Endothelial cell of umbilical vein (primary cell): ENCODE measurements at regions not wholly inside any gene's neighbourhood (a gene's known extent, or its start where the extent isn't known, plus 50 kb on each side); places are given as distances from the start of the nearest gene placed in this dataset.

Source experiments
- BruUV-seq: library from RNA; stranded (reverse); fragments of 400-500 nt; replicated peaks from 2 replicates; lab custom pipeline; 2021; lab: Mats Ljungman, UMichigan
- CTCF ChIA-PET: fragments of 300-600, 350-600 bp; sonication (Branson Sonifier 250); formaldehyde crosslinking; loops from one replicate; lab custom pipeline; 2021; ENCODE audit warnings: antibody characterized with exemption, inconsistent platforms; lab: Charles Lee
- POLR2A ChIA-PET: fragments of 300-600, 350-600 bp; sonication (Branson Sonifier 250); formaldehyde crosslinking; loops from one replicate; lab custom pipeline; 2021; ENCODE audit warnings: antibody characterized with exemption, inconsistent platforms; lab: Charles Lee
- DNase-seq: peaks from one replicate; pipeline ENCODE4 v3.0.0-alpha.2; 2011; ENCODE audit warnings: low read depth, low spot score
- FAIRE-seq: peaks from 2 replicates; lab custom pipeline; 2011; peaks lifted over from hg19 to GRCh38; lab: Jason Lieb, UNC
- H2AFZ ChIP-seq: 2 replicates; pipeline ENCODE4 v1.6.0; 2012; ENCODE audit warnings: low read depth, low read length, control low read depth, inconsistent platforms
- H3K27ac ChIP-seq: 2 replicates; pipeline ENCODE4 v1.5.1; 2011; ENCODE audit warnings: low read depth, mild to moderate bottlenecking, control low read depth, low read length, moderate library complexity; ENCODE audit not compliant: insufficient read depth
- H3K27me3 ChIP-seq, 2 experiments: 2 replicates each; pipeline versions ENCODE4 v1.6.0 to v1.6.1; 2011; ENCODE audit warnings: low read length in 2 of 2, mixed read lengths in 1 of 2; ENCODE audit not compliant: control insufficient read depth in 2 of 2, insufficient read depth in 2 of 2
- H3K36me3 ChIP-seq, 2 experiments: 2 replicates in 1 of 2; 3 replicates in 1 of 2; pipeline ENCODE4 v1.5.1; 2011; ENCODE audit warnings: low read length in 2 of 2, mild to moderate bottlenecking in 1 of 2, moderate library complexity in 1 of 2; ENCODE audit not compliant: control insufficient read depth in 2 of 2, insufficient read depth in 2 of 2; ENCODE audit errors: extremely low read depth in 1 of 2
- H3K4me1 ChIP-seq: 3 replicates; pipeline ENCODE4 v1.5.1; 2011; ENCODE audit warnings: mild to moderate bottlenecking, low read length; ENCODE audit not compliant: control insufficient read depth, insufficient read depth; ENCODE audit errors: extremely low read depth
- H3K4me2 ChIP-seq: 2 replicates; pipeline ENCODE4 v1.6.1; 2011; ENCODE audit warnings: low read length, control low read depth, mixed read lengths; ENCODE audit not compliant: insufficient read depth
- H3K4me3 ChIP-seq, 3 experiments: fragments of 200-600 bp in 1 of 3; sonication (generic), shearing (Covaris generic) in 1 of 3; replicated peaks in 1 of 3; 2 replicates each; pipeline ENCODE4 v1.5.1; 2011 to 2016; ENCODE audit warnings: control low read depth in 3 of 3, low read length in 3 of 3, mild to moderate bottlenecking in 2 of 3, inconsistent platforms in 1 of 3, low read depth in 1 of 3, moderate library complexity in 1 of 3; ENCODE audit not compliant: insufficient read depth in 1 of 3
- H3K79me2 ChIP-seq: 2 replicates; pipeline ENCODE4 v1.6.0; 2012; ENCODE audit warnings: low read length, inconsistent platforms; ENCODE audit not compliant: control insufficient read depth, insufficient read depth
- H3K9ac ChIP-seq: replicated peaks from 2 replicates; pipeline ENCODE3; 2011; ENCODE audit warnings: low read length, control low read depth; ENCODE audit not compliant: insufficient read depth; ENCODE audit errors: extremely low read depth
- H3K9me1 ChIP-seq: replicated peaks from 3 replicates; pipeline ENCODE4 v1.6.0; 2011; ENCODE audit warnings: mild to moderate bottlenecking, low read length; ENCODE audit not compliant: control insufficient read depth, insufficient read depth; ENCODE audit errors: extremely low read depth
- H3K9me3 ChIP-seq: replicated peaks from 2 replicates; pipeline ENCODE4 v1.5.1; 2012; ENCODE audit warnings: low read length, inconsistent platforms; ENCODE audit not compliant: control insufficient read depth, insufficient read depth
- H4K20me1 ChIP-seq: replicated peaks from 2 replicates; pipeline ENCODE3; 2011; ENCODE audit warnings: mild to moderate bottlenecking, low read length; ENCODE audit not compliant: control insufficient read depth, insufficient read depth; ENCODE audit errors: extremely low read depth
- CTCF ChIP-seq, 2 donors: IDR thresholded peaks; 1 replicate in 1 of 2; 2 replicates in 1 of 2; pipeline ENCODE4 v1.5.1; 2011; ENCODE audit warnings: low read length in 2 of 2, mild to moderate bottlenecking in 2 of 2, moderate library complexity in 2 of 2, control low read depth in 1 of 2, inconsistent platforms in 1 of 2, low read depth in 1 of 2; ENCODE audit not compliant: insufficient read depth in 1 of 2; ENCODE audit errors: extremely low read depth in 1 of 2
- EZH2 ChIP-seq: IDR thresholded peaks from 2 replicates; pipeline ENCODE4 v1.6.1; 2012; ENCODE audit warnings: borderline replicate concordance, low read depth, mild to moderate bottlenecking, moderate library complexity, low read length, inconsistent platforms; ENCODE audit not compliant: severe bottlenecking
- FOS ChIP-seq: IDR thresholded peaks from 2 replicates; pipeline ENCODE4 v1.6.1; 2011; ENCODE audit warnings: mild to moderate bottlenecking, low read length, moderate library complexity, borderline replicate concordance; ENCODE audit not compliant: insufficient read depth
- GATA2 ChIP-seq: IDR thresholded peaks from 2 replicates; pipeline ENCODE4 v1.7.0; 2011; ENCODE audit warnings: low read depth, mild to moderate bottlenecking, moderate library complexity, mixed read lengths, low read length; ENCODE audit not compliant: insufficient read length, insufficient read depth
- MAX ChIP-seq: IDR thresholded peaks from 2 replicates; pipeline ENCODE4 v1.6.1; 2011; ENCODE audit not compliant: insufficient read depth, insufficient read length
- MYC ChIP-seq: IDR thresholded peaks from one replicate; pipeline ENCODE4 v1.6.1; 2011; ENCODE audit warnings: mild to moderate bottlenecking, low read depth, low read length
- POLR2AphosphoS5 ChIP-seq: IDR thresholded peaks from 2 replicates; pipeline ENCODE4 v1.6.1; 2012; ENCODE audit warnings: low read depth, mild to moderate bottlenecking, control low read depth, low read length, moderate library complexity; ENCODE audit not compliant: insufficient read depth
- dilution Hi-C: fragments of 300-500 bp; cut with MboI; formaldehyde crosslinking; loops from one replicate; pipeline ENCODE4 v1.15.0; 2019; ENCODE audit warnings: low sequenced_read_pairs; ENCODE audit not compliant: extremely low pct_ligation_motif_present
- intact Hi-C: fragments of 100-400 bp; cut with micrococcal nuclease; formaldehyde crosslinking; loops from one replicate; pipeline ENCODE4 v1.10.0; 2022

GRCh38 chr16:73873643-73874042 lies 423.0 kb upstream of the PSMD7 start:
- H3K4me3 ChIP-seq = no peak overlapping the region
- no peaks in the 10 kb centered on the region for H3K9me3 ChIP-seq
- FAIRE-seq (no peak), DNase-seq (no peak)
- TF ChIP-seq MYC (no peak), EZH2 (no peak), CTCF (IDR thresholded peaks at IDR 0.05; ENCODE audit: extremely low read depth in 1 of 2, insufficient read depth in 1 of 2, low read depth in 1 of 2, low read length in 2 of 2) (no peak)
- no peak overlapping the region for H3K27ac ChIP-seq
- no peaks in the 10 kb centered on the region for H3K4me1 ChIP-seq
- H3K4me2 ChIP-seq = no peak overlapping the region
- no peaks in the 10 kb centered on the region for H3K27me3 ChIP-seq
- no peak overlapping the region for H3K9ac ChIP-seq
- no TSS peak for BruUV-seq
- intact Hi-C loops = no loop called here
- H3K36me3 ChIP-seq = no peaks in the 10 kb centered on the region
- no peaks in the 10 kb centered on the region for H4K20me1 ChIP-seq
- ChIA-PET POLR2A (no interaction called here), CTCF (no interaction called here)
- no peak overlapping the region for H2AFZ ChIP-seq
- no peaks in the 10 kb centered on the region for H3K9me1 ChIP-seq
- no peaks in the 10 kb centered on the region for H3K79me2 ChIP-seq
- dilution Hi-C loops = no loop called here

GRCh38 chr16:73872856-73873255 lies 423.8 kb upstream of the PSMD7 start:
- H3K79me2 ChIP-seq = no peaks in the 10 kb centered on the region
- H3K4me3 ChIP-seq = no peak overlapping the region
- ChIA-PET CTCF (no interaction called here), POLR2A (no interaction called here)
- H3K9me3 ChIP-seq = no peaks in the 10 kb centered on the region
- DNase-seq = no peak
- no peaks in the 10 kb centered on the region for H3K4me1 ChIP-seq
- no peak overlapping the region for H3K4me2 ChIP-seq
- no peaks in the 10 kb centered on the region for H3K9me1 ChIP-seq
- FAIRE-seq = no peak
- H3K27me3 ChIP-seq = no peaks in the 10 kb centered on the region
- H3K36me3 ChIP-seq = no peaks in the 10 kb centered on the region
- H4K20me1 ChIP-seq = no peaks in the 10 kb centered on the region
- no TSS peak for BruUV-seq
- no peak overlapping the region for H2AFZ ChIP-seq
- dilution Hi-C loops = no loop called here
- no peak overlapping the region for H3K27ac ChIP-seq
- H3K9ac ChIP-seq = no peak overlapping the region
- TF ChIP-seq MAX (no peak), GATA2 (no peak), FOS (no peak), POLR2AphosphoS5 (no peak), MYC (no peak), CTCF (IDR thresholded peaks at IDR 0.05; ENCODE audit: extremely low read depth in 1 of 2, insufficient read depth in 1 of 2, low read depth in 1 of 2, low read length in 2 of 2) (no peak)
- intact Hi-C loops = no loop called here
